Mesothelial cell of epicardium (in vitro differentiated cells): ENCODE measurements at regions not wholly inside any gene's neighbourhood (a gene's known extent, or its start where the extent isn't known, plus 50 kb on each side); places are given as distances from the start of the nearest gene placed in this dataset.

Experiments
- DNase-seq, 2 experiments: peaks; one replicate each; pipeline ENCODE4 v3.0.0; 2021; ENCODE audit warnings: low spot score in 2 of 2; ENCODE audit not compliant: unreplicated experiment in 2 of 2
- H3K27ac Mint-ChIP-seq: 2 replicates; pipeline ENCODE4 v1.8.0; 2021; ENCODE audit warnings: mixed read lengths
- H3K27me3 Mint-ChIP-seq: 2 replicates; pipeline ENCODE4 v1.8.0; 2021; ENCODE audit warnings: low read depth, mixed read lengths
- H3K36me3 Mint-ChIP-seq: 2 replicates; pipeline ENCODE4 v1.8.0; 2021; ENCODE audit warnings: mixed read lengths
- H3K4me1 Mint-ChIP-seq: 2 replicates; pipeline ENCODE4 v1.8.0; 2021; ENCODE audit warnings: mixed read lengths
- H3K4me3 Mint-ChIP-seq: 2 replicates; pipeline ENCODE4 v1.8.0; 2021; ENCODE audit warnings: mild to moderate bottlenecking, moderate library complexity, mixed read lengths
- H3K9me3 Mint-ChIP-seq: 2 replicates; pipeline ENCODE4 v1.8.0; 2021; ENCODE audit warnings: mixed read lengths
- TF ChIP-seq, protein P1 (sequence below): fragments of 200-600 bp; sonication (generic); IDR thresholded peaks from one replicate; pipeline ENCODE4 v1.5.0; 2021; ENCODE audit warnings: antibody characterized with exemption; ENCODE audit not compliant: unreplicated experiment

DNA sequence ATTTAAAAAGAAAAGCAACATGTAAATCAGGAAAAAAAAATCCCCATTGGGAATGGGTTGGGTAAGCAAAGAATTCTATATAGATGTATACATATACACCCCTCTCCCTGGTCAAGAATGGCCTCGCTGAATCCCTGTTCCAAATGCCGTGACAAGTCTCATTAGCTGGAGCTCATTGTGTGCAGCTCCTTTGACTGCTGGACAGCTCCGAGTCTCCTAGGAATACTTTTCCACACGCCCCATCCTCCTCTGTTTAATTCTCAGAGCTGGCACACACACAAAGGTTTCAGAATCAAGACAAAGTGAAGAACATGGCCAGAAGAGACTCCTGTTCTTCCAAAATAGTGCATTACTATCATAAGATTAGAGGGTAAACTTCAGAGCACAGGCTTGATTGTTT lies 130.9 kb upstream of the MKLN1 start:
- no peak for DNase-seq
- TF ChIP-seq, protein P1, sequence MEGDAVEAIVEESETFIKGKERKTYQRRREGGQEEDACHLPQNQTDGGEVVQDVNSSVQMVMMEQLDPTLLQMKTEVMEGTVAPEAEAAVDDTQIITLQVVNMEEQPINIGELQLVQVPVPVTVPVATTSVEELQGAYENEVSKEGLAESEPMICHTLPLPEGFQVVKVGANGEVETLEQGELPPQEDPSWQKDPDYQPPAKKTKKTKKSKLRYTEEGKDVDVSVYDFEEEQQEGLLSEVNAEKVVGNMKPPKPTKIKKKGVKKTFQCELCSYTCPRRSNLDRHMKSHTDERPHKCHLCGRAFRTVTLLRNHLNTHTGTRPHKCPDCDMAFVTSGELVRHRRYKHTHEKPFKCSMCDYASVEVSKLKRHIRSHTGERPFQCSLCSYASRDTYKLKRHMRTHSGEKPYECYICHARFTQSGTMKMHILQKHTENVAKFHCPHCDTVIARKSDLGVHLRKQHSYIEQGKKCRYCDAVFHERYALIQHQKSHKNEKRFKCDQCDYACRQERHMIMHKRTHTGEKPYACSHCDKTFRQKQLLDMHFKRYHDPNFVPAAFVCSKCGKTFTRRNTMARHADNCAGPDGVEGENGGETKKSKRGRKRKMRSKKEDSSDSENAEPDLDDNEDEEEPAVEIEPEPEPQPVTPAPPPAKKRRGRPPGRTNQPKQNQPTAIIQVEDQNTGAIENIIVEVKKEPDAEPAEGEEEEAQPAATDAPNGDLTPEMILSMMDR, result no peak
- Mint-ChIP-seq H3K9me3 (no peaks in the 10 kb centered on the region), H3K4me1 (no peaks in the 10 kb centered on the region), H3K27ac (no peak overlapping the region), H3K4me3 (no peak overlapping the region), H3K36me3 (no peaks in the 10 kb centered on the region), H3K27me3 (peaks cover 3% of the 10 kb centered on the region)

DNA sequence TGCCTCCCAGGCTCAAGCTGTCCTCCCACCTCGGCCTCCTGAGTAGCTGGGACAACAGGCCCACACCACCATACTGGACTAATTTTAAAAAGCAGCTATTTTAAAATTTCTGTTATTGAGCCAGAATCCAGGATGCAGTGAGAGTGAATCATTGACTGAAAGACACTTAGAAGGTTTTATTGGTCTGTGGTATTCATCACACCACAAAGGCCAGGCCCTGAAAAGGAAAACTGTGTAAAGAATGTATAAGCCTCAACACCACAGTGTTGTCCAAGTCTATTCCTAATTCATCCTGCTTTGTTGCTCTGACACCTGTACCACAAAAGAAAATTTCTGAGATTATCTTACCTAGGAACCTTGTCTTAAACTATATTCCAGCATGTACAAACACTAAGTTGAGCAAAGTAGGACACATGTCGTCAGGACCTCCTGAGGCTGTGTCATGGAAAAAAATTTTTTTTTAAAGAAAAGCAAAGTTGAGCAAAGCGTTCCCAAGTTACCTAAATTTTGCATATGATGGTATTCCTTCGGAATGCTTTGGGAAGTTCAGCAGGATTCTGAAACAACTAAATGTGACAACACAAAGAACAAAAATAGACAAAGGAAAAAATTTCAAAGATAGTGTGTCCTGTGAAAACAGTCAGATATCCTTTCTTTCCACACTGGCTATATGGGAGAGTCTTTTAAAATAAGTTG lies 129.6 kb upstream of the MKLN1 start:
- no peak overlapping the region for H3K4me3 Mint-ChIP-seq
- H3K4me1 Mint-ChIP-seq, result no peaks in the 10 kb centered on the region
- H3K9me3 Mint-ChIP-seq, result no peaks in the 10 kb centered on the region
- no peak for DNase-seq
- H3K27me3 Mint-ChIP-seq, result peaks cover 3% of the 10 kb centered on the region
- H3K36me3 Mint-ChIP-seq, result no peaks in the 10 kb centered on the region
- no peak overlapping the region for H3K27ac Mint-ChIP-seq
- TF ChIP-seq, protein P1, result no peak

DNA sequence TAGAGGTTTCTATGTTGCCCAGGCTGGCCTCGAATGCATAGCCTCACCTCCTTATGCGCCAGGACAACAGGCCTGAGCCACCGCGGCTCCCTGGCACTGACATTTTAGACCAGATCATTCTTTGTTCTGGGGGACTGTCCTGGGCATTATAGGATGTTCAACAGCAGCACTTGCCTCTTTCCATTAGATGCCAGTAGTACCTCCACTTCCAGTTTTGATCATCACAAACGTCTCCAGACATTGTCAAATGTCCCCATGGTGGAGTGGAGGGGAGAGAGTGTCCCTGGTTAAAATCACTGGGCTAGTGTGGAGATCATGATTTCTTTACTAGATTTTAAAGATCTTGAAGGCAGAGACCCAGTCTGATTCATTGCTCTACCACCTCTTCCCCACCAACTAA lies 125.2 kb upstream of the MKLN1 start:
- TF ChIP-seq, protein P1, result no peak
- Mint-ChIP-seq H3K27me3 (peaks cover 3% of the 10 kb centered on the region), H3K36me3 (no peaks in the 10 kb centered on the region), H3K4me3 (no peak overlapping the region), H3K9me3 (no peaks in the 10 kb centered on the region), H3K27ac (no peak overlapping the region), H3K4me1 (no peaks in the 10 kb centered on the region)
- DNase-seq, result no peak

DNA sequence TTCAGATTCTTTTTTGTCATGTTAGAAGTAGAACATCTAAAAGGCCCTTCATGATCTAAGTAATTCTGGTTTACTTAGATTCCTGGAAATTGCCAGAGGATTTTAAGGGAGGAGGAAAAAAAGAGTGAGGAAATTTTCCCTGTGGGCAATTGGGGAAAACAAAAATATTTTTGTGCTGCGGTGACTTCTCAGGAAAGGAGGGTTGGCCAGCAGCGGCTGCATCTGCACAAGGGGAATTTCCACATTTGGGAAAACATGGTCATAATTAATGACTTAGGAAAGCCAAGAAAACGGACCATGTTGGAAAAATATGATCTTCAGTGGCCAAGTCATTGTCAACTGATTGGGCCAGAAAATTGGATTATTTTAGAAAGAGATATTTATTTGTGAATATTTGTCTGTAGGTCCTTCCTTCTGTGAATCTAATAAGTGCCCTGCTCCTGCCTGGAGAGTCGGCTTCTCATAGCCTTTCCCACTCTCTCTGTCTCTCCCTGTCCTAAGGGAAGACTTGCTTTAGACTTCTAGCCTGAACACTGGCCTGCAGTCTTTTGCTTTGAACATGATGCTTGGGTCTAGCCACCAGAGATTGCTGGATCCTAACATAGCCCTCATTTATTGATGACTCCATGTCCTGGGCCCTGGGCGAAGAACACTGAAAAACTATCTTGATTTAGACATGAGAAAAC lies 124.2 kb upstream of the MKLN1 start:
- Mint-ChIP-seq H3K4me1 (no peaks in the 10 kb centered on the region), H3K36me3 (no peaks in the 10 kb centered on the region), H3K27me3 (peaks cover 3% of the 10 kb centered on the region), H3K9me3 (no peaks in the 10 kb centered on the region), H3K4me3 (no peak overlapping the region), H3K27ac (no peak overlapping the region)
- no peak for DNase-seq
- TF ChIP-seq, protein P1, result no peak

DNA sequence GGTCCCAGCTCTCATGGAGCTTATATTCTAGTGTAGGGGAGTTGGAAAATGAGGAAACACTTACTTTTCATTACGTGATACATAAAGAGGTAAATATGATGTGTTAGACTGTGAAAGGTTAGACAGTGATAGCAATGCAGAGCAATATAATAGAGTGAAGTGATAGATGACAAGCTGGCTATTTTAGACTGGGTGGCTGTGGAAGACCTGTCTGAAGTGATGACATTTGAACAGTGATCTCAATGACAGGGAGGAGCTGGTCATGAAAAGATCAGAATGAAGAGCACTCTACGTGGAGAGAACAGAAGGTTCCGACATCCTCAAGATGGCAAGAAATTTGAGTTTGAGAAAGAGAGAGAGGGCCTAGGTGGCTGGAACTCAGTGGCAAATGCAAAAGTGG lies 118.9 kb upstream of the MKLN1 start:
- Mint-ChIP-seq H3K9me3 (no peaks in the 10 kb centered on the region), H3K4me1 (no peaks in the 10 kb centered on the region), H3K36me3 (no peaks in the 10 kb centered on the region), H3K4me3 (no peak overlapping the region), H3K27ac (no peak overlapping the region), H3K27me3 (no peaks in the 10 kb centered on the region)
- TF ChIP-seq, protein P1, result no peak
- no peak for DNase-seq
